AG04449 (cell line): ENCODE measurements at regions not wholly inside any gene's neighbourhood (a gene's known extent, or its start where the extent isn't known, plus 50 kb on each side); places are given as distances from the start of the nearest gene placed in this dataset.
"Not testable (repeated sequence)": the region's sequence is repeated elsewhere in the genome, so short reads cannot be mapped to it uniquely, and the experiment has no call there.

Source experiments
- CTCF ChIA-PET: fragments of 350-600 bp; formaldehyde crosslinking; extraction: SDS; loops from one replicate; lab custom pipeline; 2021; ENCODE audit warnings: antibody characterized with exemption; lab: Yijun Ruan, JAX
- POLR2A ChIA-PET: fragments of 400-600, 350-600 bp; formaldehyde crosslinking; extraction: SDS; loops from one replicate; lab custom pipeline; 2020; ENCODE audit warnings: antibody characterized with exemption, inconsistent platforms; lab: Yijun Ruan, JAX
- DNase-seq: peaks from one replicate; pipeline ENCODE4 v3.0.0-alpha.2; 2010; ENCODE audit warnings: low read depth, low spot score
- H3K4me3 ChIP-seq: 2 replicates; pipeline ENCODE4 v1.5.1; 2011; ENCODE audit warnings: low read depth, mild to moderate bottlenecking, control low read depth, low read length
- TF ChIP-seq, protein P1 (sequence below): IDR thresholded peaks from one replicate; pipeline ENCODE4 v1.5.1; 2011; ENCODE audit warnings: mild to moderate bottlenecking, moderate library complexity, low read length, control low read depth, inconsistent platforms; ENCODE audit not compliant: insufficient read depth; ENCODE audit errors: missing control alignments

DNA sequence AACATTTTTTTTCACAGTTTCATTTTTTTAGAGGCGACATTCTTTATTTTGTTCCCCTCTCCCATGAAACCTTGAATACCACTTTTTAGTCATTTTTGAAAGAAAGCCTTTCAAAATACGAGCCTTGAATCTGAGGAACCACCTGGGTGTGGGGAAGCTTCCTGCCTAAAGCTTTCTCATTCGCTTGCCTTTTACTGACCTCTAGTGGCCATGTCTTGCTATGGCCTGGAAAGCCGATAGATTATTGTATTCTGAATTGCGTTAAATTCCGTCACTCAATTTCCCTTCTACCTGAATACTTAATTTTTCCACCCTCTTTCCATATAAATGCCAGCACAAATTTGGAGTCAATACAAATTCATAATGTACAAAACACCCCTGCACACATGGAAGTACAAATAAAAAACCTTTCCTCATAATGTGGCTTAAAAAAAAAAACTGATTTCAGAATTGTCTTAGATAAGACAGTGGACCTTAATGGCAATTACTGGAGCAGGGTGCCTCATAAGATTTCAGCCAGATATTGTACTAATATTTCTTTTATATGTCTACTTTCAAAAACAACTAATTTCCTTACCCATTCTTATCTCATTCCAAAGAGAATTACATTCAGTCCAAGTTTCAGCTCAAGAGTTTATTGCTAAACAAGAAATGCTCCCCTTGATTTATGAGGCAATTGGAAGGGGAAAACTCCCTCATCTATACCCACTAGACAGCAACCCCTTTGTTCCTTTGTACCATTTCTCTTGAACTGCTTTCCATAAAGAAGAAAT lies 217.9 kb downstream of the CENPC start:
- H3K4me3 ChIP-seq: no peak overlapping the region
- TF ChIP-seq, protein P1, sequence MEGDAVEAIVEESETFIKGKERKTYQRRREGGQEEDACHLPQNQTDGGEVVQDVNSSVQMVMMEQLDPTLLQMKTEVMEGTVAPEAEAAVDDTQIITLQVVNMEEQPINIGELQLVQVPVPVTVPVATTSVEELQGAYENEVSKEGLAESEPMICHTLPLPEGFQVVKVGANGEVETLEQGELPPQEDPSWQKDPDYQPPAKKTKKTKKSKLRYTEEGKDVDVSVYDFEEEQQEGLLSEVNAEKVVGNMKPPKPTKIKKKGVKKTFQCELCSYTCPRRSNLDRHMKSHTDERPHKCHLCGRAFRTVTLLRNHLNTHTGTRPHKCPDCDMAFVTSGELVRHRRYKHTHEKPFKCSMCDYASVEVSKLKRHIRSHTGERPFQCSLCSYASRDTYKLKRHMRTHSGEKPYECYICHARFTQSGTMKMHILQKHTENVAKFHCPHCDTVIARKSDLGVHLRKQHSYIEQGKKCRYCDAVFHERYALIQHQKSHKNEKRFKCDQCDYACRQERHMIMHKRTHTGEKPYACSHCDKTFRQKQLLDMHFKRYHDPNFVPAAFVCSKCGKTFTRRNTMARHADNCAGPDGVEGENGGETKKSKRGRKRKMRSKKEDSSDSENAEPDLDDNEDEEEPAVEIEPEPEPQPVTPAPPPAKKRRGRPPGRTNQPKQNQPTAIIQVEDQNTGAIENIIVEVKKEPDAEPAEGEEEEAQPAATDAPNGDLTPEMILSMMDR: peak; percentile 73
- no peak for DNase-seq
- POLR2A ChIA-PET: no interaction called here
- CTCF ChIA-PET: interaction anchor here (0.8 to 3.5 kb wide), 4 partner anchors 10 to 69 kb away, joined by 3 to 21 read pairs (median 3); no protein-coding TSS in a partner anchor

DNA sequence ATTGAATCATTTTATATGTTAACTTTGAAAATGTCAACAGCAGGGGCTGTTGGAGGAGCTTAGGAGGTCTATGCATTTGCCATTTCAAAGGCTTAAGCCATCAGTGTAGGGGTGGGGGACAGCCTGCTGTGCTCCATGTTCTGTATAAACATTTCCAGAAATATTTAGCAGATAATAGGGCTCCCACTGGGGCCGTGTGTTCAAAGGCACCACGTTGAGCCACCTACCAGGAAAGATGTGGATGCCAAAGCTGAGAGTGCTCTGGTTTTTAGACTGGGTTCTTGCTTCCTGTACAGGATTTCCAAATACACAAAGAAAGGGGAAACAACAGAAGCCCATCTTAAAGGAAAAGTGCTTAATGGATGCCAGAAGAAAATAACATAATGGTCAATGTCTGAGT lies 219.5 kb downstream of the CENPC start:
- CTCF ChIA-PET: no interaction called here
- POLR2A ChIA-PET: no interaction called here
- TF ChIP-seq, protein P1: no peak
- DNase-seq: no peak
- no peak overlapping the region for H3K4me3 ChIP-seq

DNA sequence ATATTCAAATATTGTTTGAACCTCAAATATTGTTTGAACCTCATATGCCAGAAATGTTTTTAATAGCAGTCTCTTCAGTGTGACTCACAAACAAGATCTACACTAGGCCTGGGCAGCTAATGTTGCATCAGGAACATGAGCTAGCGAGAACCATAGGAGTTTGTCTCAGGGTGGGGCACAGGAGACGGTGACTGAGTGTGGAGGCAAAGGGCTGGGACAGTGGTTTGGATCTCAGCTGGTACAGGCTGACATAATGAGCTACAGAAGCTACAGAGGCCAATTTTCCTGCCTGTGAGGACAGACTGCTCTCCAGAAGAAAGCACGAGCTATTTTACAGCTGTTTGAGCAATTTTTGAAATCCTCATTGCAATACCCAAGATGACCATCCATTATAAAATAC lies 224.7 kb downstream of the CENPC start:
- no peak for DNase-seq
- TF ChIP-seq, protein P1: no peak
- no peak overlapping the region for H3K4me3 ChIP-seq
- ChIA-PET POLR2A (no interaction called here), CTCF (no interaction called here)

DNA sequence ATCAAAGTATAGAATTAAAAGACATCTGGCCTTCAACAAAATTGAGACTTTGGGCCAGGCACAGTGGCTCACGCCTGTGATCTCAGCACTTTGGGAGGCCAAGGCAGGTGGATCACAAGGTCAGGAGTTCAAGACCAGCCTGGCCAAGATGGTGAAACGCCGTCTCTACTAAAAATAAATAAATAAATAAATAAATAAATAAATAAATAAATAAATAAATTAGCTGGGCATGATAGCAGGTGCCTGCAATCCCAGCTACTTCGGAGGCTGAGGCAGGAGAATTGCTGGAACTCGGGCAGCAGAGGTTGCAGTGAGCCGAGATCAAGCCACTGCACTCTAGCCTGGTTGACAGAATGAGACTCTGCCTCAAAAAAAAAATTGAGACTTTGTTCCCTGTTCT lies 225.7 kb downstream of the CENPC start:
- CTCF ChIA-PET: interaction anchor here (1.1 kb wide), 1 partner anchor 10 kb away, joined by 3 read pairs; no protein-coding TSS in a partner anchor
- POLR2A ChIA-PET: not testable (repeated sequence)

DNA sequence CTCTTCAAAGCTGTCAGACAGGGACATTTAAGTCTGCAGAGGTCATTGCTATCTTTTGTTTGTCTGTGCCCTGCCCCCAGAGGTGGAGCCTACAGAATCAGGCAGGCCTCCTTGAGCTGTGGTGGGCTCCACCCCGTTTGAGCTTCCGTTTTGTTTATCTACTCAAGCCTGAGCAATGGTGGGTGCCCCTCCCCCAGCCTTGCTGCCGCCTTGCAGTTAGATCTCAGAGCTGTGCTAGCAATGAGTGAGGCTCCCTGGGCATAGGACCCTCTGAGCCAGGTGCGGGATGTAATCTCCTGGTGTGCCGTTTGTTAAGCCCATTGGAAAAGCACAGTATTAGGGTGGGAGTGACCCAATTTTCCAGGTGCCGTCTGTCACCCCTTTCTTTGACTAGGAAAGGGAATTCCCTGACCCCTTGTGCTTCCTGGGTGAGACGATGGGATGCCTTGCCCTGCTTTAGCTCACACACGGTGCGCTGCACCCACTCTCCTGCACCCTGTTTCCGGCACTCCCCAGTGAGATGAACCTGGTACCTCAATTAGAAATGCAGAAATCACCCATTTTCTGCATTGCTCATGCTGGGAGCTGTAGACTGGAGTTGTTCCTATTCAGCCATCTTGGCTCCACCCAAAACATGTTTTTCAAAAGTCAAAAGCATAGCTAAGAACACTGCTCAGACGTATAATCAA lies 244.7 kb downstream of the CENPC start:
- H3K4me3 ChIP-seq, POLR2A ChIA-PET, DNase-seq, CTCF ChIA-PET: not testable (repeated sequence)

More for the DNA sequence above, 225.7 kb downstream of the CENPC start:
- not testable (repeated sequence) for H3K4me3 ChIP-seq, DNase-seq

DNA sequence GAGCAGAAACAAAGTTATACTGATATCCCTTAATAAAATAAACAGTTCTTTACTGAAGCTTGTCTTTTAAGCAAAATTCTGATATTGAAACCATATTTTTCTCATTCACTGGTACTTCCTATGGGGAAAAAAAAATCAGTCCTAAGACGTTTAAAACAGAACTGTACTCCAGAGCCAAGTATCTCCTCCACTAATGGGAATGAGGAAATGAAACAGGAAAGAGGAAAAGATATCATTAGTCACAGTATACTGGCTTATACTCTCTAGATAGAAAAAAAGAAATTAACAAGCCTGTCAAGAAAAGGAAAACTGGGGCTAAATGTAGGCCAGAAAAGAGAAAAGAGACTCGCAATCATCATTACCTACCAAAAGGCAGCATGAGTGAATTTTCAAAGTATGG lies 252.7 kb downstream of the CENPC start:
- no peak for DNase-seq
- TF ChIP-seq, protein P1: no peak
- ChIA-PET CTCF (no interaction called here), POLR2A (no interaction called here)
- no peak overlapping the region for H3K4me3 ChIP-seq

DNA sequence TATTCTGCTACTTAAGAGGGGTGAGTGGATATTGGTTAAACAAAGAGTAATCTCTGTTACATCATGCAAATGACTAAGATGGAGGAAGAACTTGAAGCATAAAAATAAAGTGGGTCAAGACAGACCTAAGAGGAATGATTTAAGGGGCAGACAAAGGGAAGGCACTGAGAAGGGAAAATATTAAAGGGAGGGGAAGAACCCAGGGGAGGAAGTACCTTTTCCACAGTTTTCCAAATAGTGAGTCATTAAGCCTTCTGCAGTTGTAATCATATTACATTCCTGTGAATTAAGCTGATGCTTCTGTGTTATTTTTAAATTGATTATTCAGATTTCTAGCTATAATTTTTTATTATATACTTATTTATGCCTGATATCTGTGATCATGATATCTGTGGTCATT lies 253.3 kb downstream of the CENPC start:
- CTCF ChIA-PET: no interaction called here
- DNase-seq: no peak
- no peak overlapping the region for H3K4me3 ChIP-seq
- POLR2A ChIA-PET: no interaction called here
- TF ChIP-seq, protein P1: no peak
